ENCODE measurements at regions not wholly inside any gene's neighbourhood (a gene's known extent, or its start where the extent isn't known, plus 50 kb on each side); places are given as distances from the start of the nearest gene placed in this dataset.

DNA sequence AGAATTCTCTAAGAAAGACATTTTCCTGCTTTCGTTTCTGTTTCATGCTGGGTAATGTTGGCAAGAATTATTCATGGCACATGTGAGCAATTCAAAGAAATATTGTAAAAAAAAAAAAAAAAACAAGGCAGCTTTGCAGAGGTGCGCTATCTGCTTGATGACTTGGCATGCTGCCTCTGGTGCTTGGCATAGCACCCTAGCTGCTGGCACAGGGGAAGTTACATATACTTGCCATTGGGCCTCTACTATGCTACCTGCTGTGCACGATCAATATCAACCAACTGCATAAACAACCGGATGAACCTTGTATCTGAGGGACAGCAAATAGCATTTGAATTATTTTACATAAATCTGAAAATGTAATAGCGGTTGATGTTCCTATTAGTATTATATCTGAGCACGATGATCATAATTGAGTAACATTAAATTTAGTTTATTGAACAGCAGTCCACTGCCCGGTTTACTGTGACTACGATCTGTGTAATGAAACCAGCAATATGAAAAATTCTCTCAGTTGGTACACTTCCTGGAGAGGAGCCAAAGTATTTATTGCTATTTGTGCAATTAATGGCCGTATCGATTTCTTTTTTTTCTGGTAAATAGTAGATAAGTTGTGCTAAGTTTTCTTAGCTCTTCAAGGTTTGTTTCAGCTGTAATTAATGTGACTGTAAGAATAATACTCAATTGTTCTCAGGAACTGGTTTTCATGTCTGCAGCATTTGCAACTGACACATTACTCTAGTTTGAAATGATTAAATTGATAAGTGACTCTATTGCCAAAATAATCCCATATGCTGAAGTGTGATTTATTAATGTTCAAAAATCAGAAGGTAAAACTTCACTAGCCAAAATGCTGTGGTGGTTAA lies 717.3 kb downstream of the DACH1 start:
- Histone ChIP-seq H3K36me3 (ENCODE audit: control insufficient read depth, insufficient read depth, low read length) (no peaks in the 10 kb centered on the region), H3K4me2 (ENCODE audit: low read length) (no peak overlapping the region), H3K27me3 (ENCODE audit: control insufficient read depth, insufficient read depth, low read length) (no peaks in the 10 kb centered on the region), H3K9ac (no peak overlapping the region), H3K4me1 (no peaks in the 10 kb centered on the region), H3K79me2 (no peaks in the 10 kb centered on the region), H3K4me3 (ENCODE audit: low read depth, low read length) (no peak overlapping the region), H3K9me3 (ENCODE audit: control insufficient read depth, low read length) (no peaks in the 10 kb centered on the region), H2AFZ (no peak overlapping the region), H3K27ac (no peak overlapping the region)
- TF ChIP-seq, protein P1, sequence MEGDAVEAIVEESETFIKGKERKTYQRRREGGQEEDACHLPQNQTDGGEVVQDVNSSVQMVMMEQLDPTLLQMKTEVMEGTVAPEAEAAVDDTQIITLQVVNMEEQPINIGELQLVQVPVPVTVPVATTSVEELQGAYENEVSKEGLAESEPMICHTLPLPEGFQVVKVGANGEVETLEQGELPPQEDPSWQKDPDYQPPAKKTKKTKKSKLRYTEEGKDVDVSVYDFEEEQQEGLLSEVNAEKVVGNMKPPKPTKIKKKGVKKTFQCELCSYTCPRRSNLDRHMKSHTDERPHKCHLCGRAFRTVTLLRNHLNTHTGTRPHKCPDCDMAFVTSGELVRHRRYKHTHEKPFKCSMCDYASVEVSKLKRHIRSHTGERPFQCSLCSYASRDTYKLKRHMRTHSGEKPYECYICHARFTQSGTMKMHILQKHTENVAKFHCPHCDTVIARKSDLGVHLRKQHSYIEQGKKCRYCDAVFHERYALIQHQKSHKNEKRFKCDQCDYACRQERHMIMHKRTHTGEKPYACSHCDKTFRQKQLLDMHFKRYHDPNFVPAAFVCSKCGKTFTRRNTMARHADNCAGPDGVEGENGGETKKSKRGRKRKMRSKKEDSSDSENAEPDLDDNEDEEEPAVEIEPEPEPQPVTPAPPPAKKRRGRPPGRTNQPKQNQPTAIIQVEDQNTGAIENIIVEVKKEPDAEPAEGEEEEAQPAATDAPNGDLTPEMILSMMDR (IDR thresholded peaks at IDR 0.05), result no peak

DNA sequence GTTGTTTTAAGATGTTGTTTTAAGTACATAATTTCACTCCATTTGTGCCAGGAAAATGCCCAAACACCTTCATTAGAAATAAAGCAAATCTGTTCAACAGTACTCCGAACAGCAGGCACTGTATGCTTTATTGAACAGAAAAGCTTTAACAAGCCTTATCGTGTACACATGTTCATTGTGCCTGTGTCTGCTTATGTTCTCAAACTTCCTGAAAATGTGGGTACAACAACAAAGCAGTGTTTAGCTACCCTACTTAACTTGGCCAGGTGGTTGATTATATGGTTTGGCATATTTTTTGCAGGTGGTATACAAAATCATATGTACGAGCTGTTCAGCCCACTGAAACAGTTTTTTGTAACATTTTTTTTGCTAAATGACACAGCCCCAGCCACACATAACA lies 718.0 kb downstream of the DACH1 start:
- Histone ChIP-seq H3K4me1 (no peaks in the 10 kb centered on the region), H3K27me3 (ENCODE audit: control insufficient read depth, insufficient read depth, low read length) (no peaks in the 10 kb centered on the region), H3K36me3 (ENCODE audit: control insufficient read depth, insufficient read depth, low read length) (no peaks in the 10 kb centered on the region), H3K9ac (no peak overlapping the region), H3K9me3 (ENCODE audit: control insufficient read depth, low read length) (no peaks in the 10 kb centered on the region), H3K4me3 (ENCODE audit: low read depth, low read length) (no peak overlapping the region), H2AFZ (no peak overlapping the region), H3K79me2 (no peaks in the 10 kb centered on the region), H3K27ac (no peak overlapping the region), H3K4me2 (ENCODE audit: low read length) (no peak overlapping the region)
- TF ChIP-seq, protein P1 (IDR thresholded peaks at IDR 0.05), result no peak

DNA sequence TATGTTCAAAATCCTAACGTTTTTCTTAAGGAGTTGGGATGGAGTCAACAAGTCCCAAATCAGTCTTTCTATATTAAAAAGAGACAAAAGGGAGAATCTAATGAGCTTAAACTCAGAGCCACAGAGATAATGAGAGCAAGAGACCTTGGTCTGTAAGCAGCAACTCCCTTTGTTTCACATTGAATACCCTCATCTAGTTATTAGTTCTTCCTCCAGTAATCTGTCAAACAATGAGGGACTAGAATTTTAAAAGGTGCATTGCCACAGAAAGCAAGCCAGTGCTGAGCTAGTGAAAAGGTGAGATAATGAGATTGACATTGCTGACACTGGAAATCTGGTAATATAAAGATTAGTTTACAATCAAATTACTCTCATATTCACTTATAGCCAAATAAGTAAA lies 718.6 kb downstream of the DACH1 start:
- H3K36me3 ChIP-seq (ENCODE audit: control insufficient read depth, insufficient read depth, low read length), result no peaks in the 10 kb centered on the region
- no peaks in the 10 kb centered on the region for H3K27me3 ChIP-seq (ENCODE audit: control insufficient read depth, insufficient read depth, low read length)
- H3K79me2 ChIP-seq, result no peaks in the 10 kb centered on the region
- TF ChIP-seq, protein P1 (IDR thresholded peaks at IDR 0.05), result no peak
- H3K4me3 ChIP-seq (ENCODE audit: low read depth, low read length), result no peak overlapping the region
- H3K4me2 ChIP-seq (ENCODE audit: low read length), result no peak overlapping the region
- H3K9ac ChIP-seq, result no peak overlapping the region
- H3K9me3 ChIP-seq (ENCODE audit: control insufficient read depth, low read length), result no peaks in the 10 kb centered on the region
- H3K4me1 ChIP-seq, result no peaks in the 10 kb centered on the region
- no peak overlapping the region for H3K27ac ChIP-seq
- H2AFZ ChIP-seq, result no peak overlapping the region

DNA sequence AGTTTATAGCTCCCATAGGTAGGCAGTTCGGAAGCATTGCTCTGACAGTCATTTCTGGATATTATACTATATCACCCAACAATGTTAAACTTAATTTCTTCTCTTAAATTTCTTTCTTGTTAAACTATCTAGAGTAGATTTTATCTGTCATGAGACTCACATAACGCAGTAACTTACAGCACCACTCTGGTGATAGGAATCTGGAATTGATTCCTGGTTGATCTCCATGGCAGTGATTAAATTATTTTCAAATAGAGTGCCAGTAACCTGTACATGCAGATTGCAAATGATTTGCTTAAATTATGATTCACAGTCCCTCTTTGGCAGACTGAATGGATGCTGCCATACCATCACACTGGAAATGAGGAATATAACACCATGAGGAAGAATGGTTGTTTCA lies 722.1 kb downstream of the DACH1 start:
- no peaks in the 10 kb centered on the region for H3K79me2 ChIP-seq
- no peaks in the 10 kb centered on the region for H3K36me3 ChIP-seq (ENCODE audit: control insufficient read depth, insufficient read depth, low read length)
- TF ChIP-seq, protein P1 (IDR thresholded peaks at IDR 0.05), result no peak
- H3K4me1 ChIP-seq, result no peaks in the 10 kb centered on the region
- H3K9ac ChIP-seq, result no peak overlapping the region
- H3K27me3 ChIP-seq (ENCODE audit: control insufficient read depth, insufficient read depth, low read length), result no peaks in the 10 kb centered on the region
- no peak overlapping the region for H3K4me2 ChIP-seq (ENCODE audit: low read length)
- no peaks in the 10 kb centered on the region for H3K9me3 ChIP-seq (ENCODE audit: control insufficient read depth, low read length)
- no peak overlapping the region for H3K27ac ChIP-seq
- H3K4me3 ChIP-seq (ENCODE audit: low read depth, low read length), result no peak overlapping the region
- H2AFZ ChIP-seq, result no peak overlapping the region

DNA sequence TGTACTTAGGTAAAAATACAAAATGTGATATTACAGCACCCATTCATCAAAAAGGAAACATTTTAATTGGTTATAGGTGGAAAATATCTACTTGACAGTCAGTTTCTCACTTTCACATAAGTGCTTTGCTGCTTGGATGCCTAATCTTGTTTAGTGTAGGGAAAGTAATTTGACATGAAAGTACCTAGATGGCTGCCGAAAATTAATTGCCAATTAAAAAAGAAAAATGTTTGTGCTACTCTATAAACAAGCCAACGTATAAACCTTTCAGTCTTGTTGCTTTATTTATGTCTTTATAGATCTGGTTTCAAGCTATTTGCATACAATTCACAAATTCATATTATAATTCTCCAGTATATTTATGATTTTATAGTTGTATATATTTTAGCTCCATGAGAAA lies 729.9 kb downstream of the DACH1 start:
- Histone ChIP-seq H3K9me3 (ENCODE audit: control insufficient read depth, low read length) (no peaks in the 10 kb centered on the region), H3K79me2 (no peaks in the 10 kb centered on the region), H3K27me3 (ENCODE audit: control insufficient read depth, insufficient read depth, low read length) (no peaks in the 10 kb centered on the region), H3K36me3 (ENCODE audit: control insufficient read depth, insufficient read depth, low read length) (no peaks in the 10 kb centered on the region), H3K4me2 (ENCODE audit: low read length) (no peak overlapping the region), H3K4me1 (no peaks in the 10 kb centered on the region), H3K4me3 (ENCODE audit: low read depth, low read length) (no peak overlapping the region), H3K27ac (no peak overlapping the region), H3K9ac (no peak overlapping the region), H2AFZ (no peak overlapping the region)
- TF ChIP-seq, protein P1 (IDR thresholded peaks at IDR 0.05), result no peak

Data from parathyroid adenoma (tissue), 2 donors.